Mucosa of stomach (tissue), 1 donor: ENCODE measurements at regions not wholly inside any gene's neighbourhood (a gene's known extent, or its start where the extent isn't known, plus 50 kb on each side); places are given as distances from the start of the nearest gene placed in this dataset.

Source experiments
- H3K27me3 ChIP-seq: one replicate; pipeline ENCODE4 v1.7.0; 2013; ENCODE audit warnings: mild to moderate bottlenecking, low read length; ENCODE audit not compliant: control insufficient read depth, insufficient read depth
- H3K36me3 ChIP-seq: one replicate; pipeline ENCODE4 v1.7.0; 2013; ENCODE audit warnings: low read length; ENCODE audit not compliant: control insufficient read depth, insufficient read depth
- H3K4me1 ChIP-seq: one replicate; pipeline ENCODE4 v1.7.0; 2013; ENCODE audit warnings: mild to moderate bottlenecking, low read length; ENCODE audit not compliant: control insufficient read depth, insufficient read depth
- H3K4me3 ChIP-seq: one replicate; pipeline ENCODE4 v1.7.0; 2013; ENCODE audit warnings: low read length
- H3K9ac ChIP-seq: one replicate; pipeline ENCODE4 v1.7.0; 2013; ENCODE audit warnings: mild to moderate bottlenecking, low read length, moderate library complexity
- H3K9me3 ChIP-seq: one replicate; pipeline ENCODE4 v1.7.0; 2013; ENCODE audit warnings: mild to moderate bottlenecking, low read length, moderate library complexity; ENCODE audit not compliant: control insufficient read depth
- donor health status: Pancreatic carcinoma.

GRCh38 chr12:5134861-5135525, 91.3 kb downstream of the KCNA5 start:
- H3K27me3 ChIP-seq = no peaks in the 10 kb centered on the region
- H3K4me1 ChIP-seq = no peaks in the 10 kb centered on the region
- H3K9me3 ChIP-seq = no peaks in the 10 kb centered on the region
- no peak overlapping the region for H3K9ac ChIP-seq
- no peaks in the 10 kb centered on the region for H3K36me3 ChIP-seq
- H3K4me3 ChIP-seq = no peak overlapping the region

- no peaks in the 10 kb centered on the region for H3K4me1 ChIP-seq
- H3K9me3 ChIP-seq = no peaks in the 10 kb centered on the region
- no peak overlapping the region for H3K4me3 ChIP-seq
- H3K27me3 ChIP-seq = no peaks in the 10 kb centered on the region
- H3K9ac ChIP-seq = no peak overlapping the region
- no peaks in the 10 kb centered on the region for H3K36me3 ChIP-seq
Measured at GRCh38 chr12:5138256-5138655, 94.6 kb downstream of the KCNA5 start.

GRCh38 chr12:5138845-5139244, 95.2 kb downstream of the KCNA5 start:
- Histone ChIP-seq H3K4me1 (no peaks in the 10 kb centered on the region), H3K9ac (no peak overlapping the region), H3K9me3 (no peaks in the 10 kb centered on the region), H3K36me3 (no peaks in the 10 kb centered on the region), H3K27me3 (no peaks in the 10 kb centered on the region), H3K4me3 (no peak overlapping the region)

GRCh38 chr12:5139751-5140150, 96.1 kb downstream of the KCNA5 start:
- H3K4me3 ChIP-seq = no peak overlapping the region
- no peaks in the 10 kb centered on the region for H3K27me3 ChIP-seq
- no peaks in the 10 kb centered on the region for H3K4me1 ChIP-seq
- H3K9me3 ChIP-seq = no peaks in the 10 kb centered on the region
- no peak overlapping the region for H3K9ac ChIP-seq
- no peaks in the 10 kb centered on the region for H3K36me3 ChIP-seq

- Histone ChIP-seq H3K4me3 (no peak overlapping the region), H3K4me1 (no peaks in the 10 kb centered on the region), H3K36me3 (no peaks in the 10 kb centered on the region), H3K9me3 (no peaks in the 10 kb centered on the region), H3K27me3 (no peaks in the 10 kb centered on the region), H3K9ac (no peak overlapping the region)
Measured at GRCh38 chr12:5140190-5140589, 96.5 kb downstream of the KCNA5 start.

GRCh38 chr12:5148880-5149279, 105.2 kb downstream of the KCNA5 start:
- Histone ChIP-seq H3K27me3 (no peaks in the 10 kb centered on the region), H3K4me1 (no peaks in the 10 kb centered on the region), H3K9ac (no peak overlapping the region), H3K36me3 (no peaks in the 10 kb centered on the region), H3K9me3 (no peaks in the 10 kb centered on the region), H3K4me3 (no peak overlapping the region)

- no peaks in the 10 kb centered on the region for H3K9me3 ChIP-seq
- H3K36me3 ChIP-seq = no peaks in the 10 kb centered on the region
- no peaks in the 10 kb centered on the region for H3K4me1 ChIP-seq
- peaks cover 6% of the 10 kb centered on the region for H3K27me3 ChIP-seq
- H3K4me3 ChIP-seq = no peak overlapping the region
- H3K9ac ChIP-seq = no peak overlapping the region
Measured at GRCh38 chr12:5154091-5154490, 110.4 kb downstream of the KCNA5 start.

GRCh38 chr12:5155866-5156265, 112.2 kb downstream of the KCNA5 start:
- no peaks in the 10 kb centered on the region for H3K36me3 ChIP-seq
- no peak overlapping the region for H3K4me3 ChIP-seq
- H3K9ac ChIP-seq = no peak overlapping the region
- H3K9me3 ChIP-seq = no peaks in the 10 kb centered on the region
- no peaks in the 10 kb centered on the region for H3K4me1 ChIP-seq
- H3K27me3 ChIP-seq = peaks cover 6% of the 10 kb centered on the region

- H3K4me3 ChIP-seq = no peak overlapping the region
- no peaks in the 10 kb centered on the region for H3K4me1 ChIP-seq
- peaks cover 6% of the 10 kb centered on the region for H3K27me3 ChIP-seq
- H3K36me3 ChIP-seq = no peaks in the 10 kb centered on the region
- H3K9ac ChIP-seq = no peak overlapping the region
- no peaks in the 10 kb centered on the region for H3K9me3 ChIP-seq
Measured at GRCh38 chr12:5160827-5161226, 117.1 kb downstream of the KCNA5 start.

- Histone ChIP-seq H3K4me1 (no peaks in the 10 kb centered on the region), H3K9me3 (no peaks in the 10 kb centered on the region), H3K9ac (no peak overlapping the region), H3K27me3 (peaks cover 6% of the 10 kb centered on the region), H3K36me3 (no peaks in the 10 kb centered on the region), H3K4me3 (no peak overlapping the region)
Measured at GRCh38 chr12:5163661-5164060, 120.0 kb downstream of the KCNA5 start.

GRCh38 chr12:5165296-5165970, 121.8 kb downstream of the KCNA5 start:
- Histone ChIP-seq H3K36me3 (no peaks in the 10 kb centered on the region), H3K4me1 (no peaks in the 10 kb centered on the region), H3K9ac (no peak overlapping the region), H3K9me3 (no peaks in the 10 kb centered on the region), H3K27me3 (peaks cover 6% of the 10 kb centered on the region), H3K4me3 (no peak overlapping the region)

GRCh38 chr12:5166976-5167375, 123.3 kb downstream of the KCNA5 start:
- Histone ChIP-seq H3K27me3 (no peaks in the 10 kb centered on the region), H3K9ac (no peak overlapping the region), H3K9me3 (no peaks in the 10 kb centered on the region), H3K4me3 (no peak overlapping the region), H3K4me1 (no peaks in the 10 kb centered on the region), H3K36me3 (no peaks in the 10 kb centered on the region)
